ENCODE measurements at regions not wholly inside any gene's neighbourhood (a gene's known extent, or its start where the extent isn't known, plus 50 kb on each side); places are given as distances from the start of the nearest gene placed in this dataset.
"Not testable (repeated sequence)": the region's sequence is repeated elsewhere in the genome, so short reads cannot be mapped to it uniquely, and the experiment has no call there.

DNA sequence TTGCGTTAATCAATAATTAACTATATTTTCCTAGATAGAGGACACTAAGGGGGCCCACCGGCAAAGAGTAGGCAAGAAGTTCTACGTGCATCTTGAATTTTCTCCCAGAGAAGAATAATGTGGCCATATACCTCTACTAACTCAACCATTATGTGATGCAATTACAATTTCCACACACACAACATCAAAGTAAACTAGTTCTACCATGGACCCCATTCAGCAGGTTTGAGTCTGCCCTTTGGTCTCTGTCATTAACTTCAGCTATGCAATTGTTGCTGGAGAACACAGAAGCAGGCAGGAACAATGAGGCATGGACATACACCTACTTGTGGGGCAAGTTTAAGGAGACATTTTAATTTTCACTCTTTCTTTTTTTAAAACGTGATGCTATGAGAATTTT lies 705.9 kb downstream of the PDCD6IP start:
- TF ChIP-seq, protein P1, sequence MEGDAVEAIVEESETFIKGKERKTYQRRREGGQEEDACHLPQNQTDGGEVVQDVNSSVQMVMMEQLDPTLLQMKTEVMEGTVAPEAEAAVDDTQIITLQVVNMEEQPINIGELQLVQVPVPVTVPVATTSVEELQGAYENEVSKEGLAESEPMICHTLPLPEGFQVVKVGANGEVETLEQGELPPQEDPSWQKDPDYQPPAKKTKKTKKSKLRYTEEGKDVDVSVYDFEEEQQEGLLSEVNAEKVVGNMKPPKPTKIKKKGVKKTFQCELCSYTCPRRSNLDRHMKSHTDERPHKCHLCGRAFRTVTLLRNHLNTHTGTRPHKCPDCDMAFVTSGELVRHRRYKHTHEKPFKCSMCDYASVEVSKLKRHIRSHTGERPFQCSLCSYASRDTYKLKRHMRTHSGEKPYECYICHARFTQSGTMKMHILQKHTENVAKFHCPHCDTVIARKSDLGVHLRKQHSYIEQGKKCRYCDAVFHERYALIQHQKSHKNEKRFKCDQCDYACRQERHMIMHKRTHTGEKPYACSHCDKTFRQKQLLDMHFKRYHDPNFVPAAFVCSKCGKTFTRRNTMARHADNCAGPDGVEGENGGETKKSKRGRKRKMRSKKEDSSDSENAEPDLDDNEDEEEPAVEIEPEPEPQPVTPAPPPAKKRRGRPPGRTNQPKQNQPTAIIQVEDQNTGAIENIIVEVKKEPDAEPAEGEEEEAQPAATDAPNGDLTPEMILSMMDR (IDR thresholded peaks at IDR 0.05; ENCODE audit: unreplicated experiment) = no peak
- H3K27ac Mint-ChIP-seq = no peak overlapping the region
- no peaks in the 10 kb centered on the region for H3K27me3 Mint-ChIP-seq
- H3K36me3 Mint-ChIP-seq (ENCODE audit: insufficient read depth) = no peaks in the 10 kb centered on the region
- no peak overlapping the region for H3K4me3 Mint-ChIP-seq (ENCODE audit: low read depth)
- no peak for DNase-seq (ENCODE audit: low spot score, unreplicated experiment)
- H3K9me3 Mint-ChIP-seq (ENCODE audit: low read depth) = peaks cover 2% of the 10 kb centered on the region
- peaks cover 3% of the 10 kb centered on the region for H3K4me1 Mint-ChIP-seq (ENCODE audit: low read depth)

DNA sequence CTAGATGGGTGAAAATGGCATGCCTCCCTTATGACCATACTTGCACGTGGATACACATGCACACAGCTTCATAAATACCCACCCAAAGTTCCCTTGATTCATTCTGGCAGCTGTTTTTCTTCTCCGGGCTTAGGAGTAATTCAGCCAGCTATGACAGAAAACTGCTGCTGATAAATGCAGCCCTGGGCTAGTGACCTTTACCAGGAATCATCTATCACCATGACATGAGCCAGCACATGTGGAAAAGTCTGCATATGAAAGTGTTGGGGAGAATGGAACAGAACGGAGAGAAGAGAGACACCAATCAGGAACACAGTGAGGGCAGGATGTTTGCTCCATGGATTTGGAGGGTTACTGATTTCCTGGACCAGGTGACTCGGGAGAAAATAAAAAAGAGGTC lies 706.3 kb downstream of the PDCD6IP start:
- Mint-ChIP-seq H3K27me3 (no peaks in the 10 kb centered on the region), H3K4me3 (ENCODE audit: low read depth) (no peak overlapping the region), H3K4me1 (ENCODE audit: low read depth) (peaks cover 3% of the 10 kb centered on the region), H3K27ac (no peak overlapping the region), H3K9me3 (ENCODE audit: low read depth) (peaks cover 2% of the 10 kb centered on the region), H3K36me3 (ENCODE audit: insufficient read depth) (no peaks in the 10 kb centered on the region)
- TF ChIP-seq, protein P1 (IDR thresholded peaks at IDR 0.05; ENCODE audit: unreplicated experiment) = no peak
- DNase-seq (ENCODE audit: low spot score, unreplicated experiment) = no peak

DNA sequence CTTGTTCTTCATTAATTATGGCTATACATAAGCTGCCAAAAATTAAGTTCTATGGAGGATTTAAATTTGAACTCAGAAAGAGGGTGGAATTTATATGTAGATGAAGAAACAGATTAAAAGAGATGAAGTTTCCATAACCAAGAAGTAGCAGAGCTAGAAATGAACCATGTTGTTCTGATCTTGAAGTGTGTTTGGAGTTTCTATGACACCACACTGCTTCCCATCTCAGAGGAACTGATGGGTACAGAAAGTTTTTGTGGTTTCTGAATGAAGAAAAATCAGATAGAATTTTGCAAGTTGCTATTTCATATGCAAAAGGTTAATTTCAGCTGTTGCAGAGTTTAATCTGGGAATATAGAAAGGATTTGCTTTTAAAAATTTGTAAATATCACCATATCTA lies 710.3 kb downstream of the PDCD6IP start:
- no peak for DNase-seq (ENCODE audit: low spot score, unreplicated experiment)
- TF ChIP-seq, protein P1 (IDR thresholded peaks at IDR 0.05; ENCODE audit: unreplicated experiment) = no peak
- Mint-ChIP-seq H3K27me3 (no peaks in the 10 kb centered on the region), H3K27ac (no peak overlapping the region), H3K36me3 (ENCODE audit: insufficient read depth) (no peaks in the 10 kb centered on the region), H3K4me1 (ENCODE audit: low read depth) (peaks cover 3% of the 10 kb centered on the region), H3K9me3 (ENCODE audit: low read depth) (peaks cover 2% of the 10 kb centered on the region), H3K4me3 (ENCODE audit: low read depth) (no peak overlapping the region)

DNA sequence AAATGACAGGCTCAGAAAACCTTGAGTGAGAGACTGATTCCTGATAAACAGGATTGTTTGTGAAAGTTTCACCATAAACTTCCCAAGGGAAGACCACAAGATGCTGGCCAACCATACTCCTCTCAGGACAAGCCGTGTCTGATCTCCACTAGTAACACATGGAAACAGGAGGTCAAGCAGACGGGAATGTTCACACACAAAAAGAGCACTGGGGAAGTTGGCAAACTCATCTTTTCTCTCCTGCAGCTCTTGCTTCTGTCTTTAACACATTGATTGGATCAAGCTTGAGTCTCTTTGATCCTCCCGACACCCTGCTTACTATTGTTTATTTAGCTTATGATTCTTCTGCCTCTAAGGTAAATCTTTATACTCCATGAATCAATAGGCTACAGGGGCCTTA lies 713.5 kb downstream of the PDCD6IP start:
- Mint-ChIP-seq H3K4me1 (ENCODE audit: low read depth) (no peaks in the 10 kb centered on the region), H3K36me3 (ENCODE audit: insufficient read depth) (no peaks in the 10 kb centered on the region), H3K9me3 (ENCODE audit: low read depth) (peaks cover 2% of the 10 kb centered on the region), H3K27ac (no peak overlapping the region), H3K27me3 (no peaks in the 10 kb centered on the region), H3K4me3 (ENCODE audit: low read depth) (no peak overlapping the region)
- TF ChIP-seq, protein P1 (IDR thresholded peaks at IDR 0.05; ENCODE audit: unreplicated experiment) = no peak
- no peak for DNase-seq (ENCODE audit: low spot score, unreplicated experiment)

DNA sequence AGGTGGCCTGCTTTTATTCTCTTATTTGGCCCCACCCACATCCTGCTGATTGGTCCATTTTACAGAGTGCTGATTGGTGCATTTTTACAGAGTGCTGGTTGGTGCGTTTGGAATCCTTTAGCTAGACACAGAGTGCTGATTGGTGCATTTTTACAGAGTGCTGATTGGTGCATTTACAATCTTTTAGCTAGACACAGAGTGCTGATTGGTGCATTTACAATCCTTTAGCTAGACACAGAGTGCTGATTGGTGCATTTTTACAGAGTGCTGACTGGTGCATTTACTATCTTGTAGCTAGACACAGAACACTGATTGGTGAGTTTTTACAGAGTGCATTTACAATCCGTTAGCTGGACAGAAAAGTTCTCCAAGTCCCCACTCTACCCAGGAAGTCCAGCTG lies 720.6 kb downstream of the PDCD6IP start:
- H3K9me3 Mint-ChIP-seq (ENCODE audit: low read depth) = peaks cover 11% of the 10 kb centered on the region
- not testable (repeated sequence) for H3K27me3 Mint-ChIP-seq; H3K4me1 Mint-ChIP-seq (ENCODE audit: low read depth)

DNA sequence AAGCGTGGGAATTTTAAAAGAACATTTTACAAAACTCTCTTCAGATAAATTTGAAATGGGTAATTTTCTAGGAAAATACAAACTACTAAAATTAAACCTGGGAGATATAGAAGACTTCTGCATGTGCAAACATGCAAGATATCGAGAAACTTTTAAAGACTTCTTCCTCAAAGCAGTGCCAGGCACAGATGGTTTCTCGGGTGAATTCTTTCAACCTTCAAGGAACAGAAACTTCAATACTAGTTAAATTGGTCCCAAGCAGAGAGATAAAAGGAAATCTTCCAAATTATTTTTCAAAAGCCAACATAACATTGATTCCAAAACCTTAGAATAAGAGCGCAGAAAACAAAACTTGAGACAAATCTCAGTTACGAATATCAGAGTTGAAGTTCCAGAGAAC lies 732.7 kb downstream of the PDCD6IP start:
- TF ChIP-seq, protein P1 (IDR thresholded peaks at IDR 0.05; ENCODE audit: unreplicated experiment) = no peak
- no peaks in the 10 kb centered on the region for H3K9me3 Mint-ChIP-seq (ENCODE audit: low read depth)
- no peaks in the 10 kb centered on the region for H3K4me1 Mint-ChIP-seq (ENCODE audit: low read depth)
- no peak for DNase-seq (ENCODE audit: low spot score, unreplicated experiment)
- no peak overlapping the region for H3K4me3 Mint-ChIP-seq (ENCODE audit: low read depth)
- no peak overlapping the region for H3K27ac Mint-ChIP-seq
- no peaks in the 10 kb centered on the region for H3K36me3 Mint-ChIP-seq (ENCODE audit: insufficient read depth)
- H3K27me3 Mint-ChIP-seq = no peaks in the 10 kb centered on the region

More for the DNA sequence above, 720.6 kb downstream of the PDCD6IP start:
- H3K4me3 Mint-ChIP-seq (ENCODE audit: low read depth); H3K36me3 Mint-ChIP-seq (ENCODE audit: insufficient read depth); H3K27ac Mint-ChIP-seq; DNase-seq (ENCODE audit: low spot score, unreplicated experiment): not testable (repeated sequence)
